ENCODE measurements at regions not wholly inside any gene's neighbourhood (a gene's known extent, or its start where the extent isn't known, plus 50 kb on each side); places are given as distances from the start of the nearest gene placed in this dataset.
"Not testable (repeated sequence)": the region's sequence is repeated elsewhere in the genome, so short reads cannot be mapped to it uniquely, and the experiment has no call there.

DNA sequence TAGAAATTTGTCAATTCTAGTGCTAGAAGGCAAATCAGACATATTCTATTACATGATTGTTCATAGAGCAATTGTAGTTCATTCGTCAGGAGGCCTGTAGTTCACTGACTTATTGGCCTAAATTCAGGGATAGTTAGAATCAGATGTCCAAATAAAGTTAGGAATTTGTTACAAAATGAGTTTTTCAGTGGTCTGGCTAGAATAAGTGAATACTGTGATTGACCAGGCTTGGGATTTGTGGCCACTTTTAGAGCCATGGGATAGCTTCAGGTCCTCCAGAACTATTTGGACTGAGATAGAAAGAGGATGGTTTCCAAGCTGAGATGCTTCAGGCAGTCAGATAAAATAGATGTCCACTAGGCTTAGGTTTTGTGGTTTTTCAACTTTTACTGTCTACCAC, 199.1 kb upstream of the MPDZ start:
- no peak for DNase-seq

DNA sequence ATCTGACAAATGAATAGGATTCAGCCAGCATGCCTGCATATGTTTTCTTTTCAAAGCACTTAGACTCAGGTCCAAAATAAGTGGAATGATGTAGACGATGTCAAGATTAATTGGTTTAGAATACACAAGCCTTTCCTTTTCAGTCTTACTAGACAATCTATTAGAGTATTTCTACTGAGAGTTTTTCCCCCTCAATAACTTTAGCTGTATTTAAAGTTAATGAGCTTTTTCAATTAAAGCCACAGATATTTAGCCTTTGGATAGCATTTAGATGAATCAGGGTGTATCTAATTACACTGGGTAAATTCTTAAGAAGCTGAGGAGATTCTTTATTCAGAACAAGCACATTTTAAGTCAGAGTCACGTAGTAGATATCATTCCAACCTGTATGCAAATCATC, 198.7 kb upstream of the MPDZ start:
- no peak for DNase-seq

DNA sequence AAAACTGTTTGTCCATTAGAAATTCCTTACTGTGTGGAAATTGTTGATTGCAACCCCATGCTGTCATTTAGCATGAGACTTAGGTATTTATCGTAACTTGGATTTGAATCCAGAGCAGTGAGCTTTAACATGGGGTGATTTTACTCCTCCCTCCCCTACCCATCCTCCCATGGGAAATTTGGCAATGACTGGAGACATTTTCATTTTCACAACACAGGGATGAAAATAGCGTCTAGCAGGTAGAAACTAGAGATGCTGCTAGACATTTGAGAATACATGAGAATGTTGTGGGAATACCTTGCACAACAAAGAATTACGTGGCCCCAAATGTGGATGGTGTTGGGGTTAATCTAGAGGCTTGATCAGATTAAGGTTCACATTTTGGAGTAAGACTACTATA, 191.3 kb upstream of the MPDZ start:
- DNase-seq: no peak

DNA sequence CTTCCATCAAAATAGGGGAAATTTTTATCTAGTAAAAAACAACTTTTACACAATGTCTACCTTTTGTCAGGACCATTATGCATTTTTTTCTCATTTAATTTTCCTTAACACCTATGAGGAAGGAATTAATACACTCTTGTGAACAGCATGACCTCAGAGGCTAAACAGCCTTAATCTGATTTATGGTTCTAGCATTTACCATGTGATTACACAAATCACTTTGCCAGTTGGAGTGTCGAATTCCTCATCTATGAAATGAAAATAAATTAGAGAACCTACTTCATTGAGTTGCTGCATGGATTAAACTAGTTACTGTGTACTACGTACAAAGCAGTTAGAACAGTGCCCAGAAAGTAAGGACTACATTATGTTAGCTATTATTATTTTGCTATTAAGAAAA, 187.7 kb upstream of the MPDZ start:
- DNase-seq: no peak

DNA sequence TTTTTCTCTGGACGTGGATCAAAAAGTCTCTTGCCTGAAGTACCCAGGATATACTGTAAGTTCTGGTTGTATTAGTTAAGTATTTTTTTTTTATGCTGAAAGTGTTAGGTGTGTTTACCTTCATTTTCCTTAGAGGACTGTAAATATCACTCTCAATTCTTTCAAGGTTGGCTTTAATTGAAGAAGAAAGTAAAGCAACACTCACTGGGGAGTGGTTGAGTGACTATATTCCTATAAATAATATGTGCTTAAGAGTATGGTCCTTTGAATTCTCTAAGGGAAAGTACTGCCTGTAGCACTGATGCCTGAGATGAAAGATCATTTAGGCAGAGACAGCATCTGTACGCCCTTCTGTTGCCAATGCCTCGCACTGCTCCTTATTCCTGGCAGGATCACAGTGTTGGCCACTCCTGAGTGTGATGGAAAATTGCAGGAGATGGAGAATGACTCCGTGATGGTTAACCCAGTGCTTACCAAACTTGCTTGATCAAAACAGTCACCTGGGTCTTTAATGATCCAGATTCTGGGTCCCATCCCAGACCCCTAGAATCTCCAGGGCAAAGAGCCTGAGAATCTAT, 182.0 kb upstream of the MPDZ start:
- no peak for DNase-seq

DNA sequence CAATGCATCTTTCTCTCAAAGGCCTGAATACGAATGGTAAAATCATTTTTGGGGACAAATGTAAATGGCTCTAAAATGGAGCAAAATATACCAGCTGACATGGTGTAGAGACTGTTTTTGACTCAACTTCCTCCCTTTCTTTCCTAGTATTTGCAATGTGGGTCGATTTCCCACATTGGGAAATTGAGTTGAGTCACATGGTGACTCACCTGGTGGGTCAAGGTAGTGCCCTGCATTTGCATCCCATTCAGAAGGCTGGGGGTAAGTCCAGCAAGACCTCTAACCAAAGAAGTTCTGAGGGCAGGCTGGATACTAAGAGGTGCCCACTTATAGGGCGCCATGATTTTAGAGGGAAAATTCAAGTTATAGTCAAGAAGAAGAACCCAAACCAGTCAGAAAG, 179.6 kb upstream of the MPDZ start:
- no peak for DNase-seq

DNA sequence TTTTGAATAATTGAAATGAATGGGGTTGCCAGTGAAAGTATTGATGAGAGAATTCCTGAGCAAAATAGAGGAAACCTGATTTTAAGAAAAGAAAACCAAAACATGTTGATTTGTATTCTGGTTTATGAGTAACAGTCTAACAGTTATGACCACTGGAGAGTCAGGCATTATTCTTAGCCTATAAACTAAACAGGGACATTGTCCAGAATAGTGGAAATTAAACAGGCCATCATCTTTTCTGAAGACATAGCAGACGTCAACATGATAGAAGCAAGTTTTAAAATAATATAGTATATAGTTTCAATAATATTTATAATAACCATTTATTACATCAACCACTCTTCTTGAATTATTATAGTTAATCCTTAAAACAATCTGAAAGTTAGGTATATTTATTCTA, 178.3 kb upstream of the MPDZ start:
- DNase-seq: no peak

DNA sequence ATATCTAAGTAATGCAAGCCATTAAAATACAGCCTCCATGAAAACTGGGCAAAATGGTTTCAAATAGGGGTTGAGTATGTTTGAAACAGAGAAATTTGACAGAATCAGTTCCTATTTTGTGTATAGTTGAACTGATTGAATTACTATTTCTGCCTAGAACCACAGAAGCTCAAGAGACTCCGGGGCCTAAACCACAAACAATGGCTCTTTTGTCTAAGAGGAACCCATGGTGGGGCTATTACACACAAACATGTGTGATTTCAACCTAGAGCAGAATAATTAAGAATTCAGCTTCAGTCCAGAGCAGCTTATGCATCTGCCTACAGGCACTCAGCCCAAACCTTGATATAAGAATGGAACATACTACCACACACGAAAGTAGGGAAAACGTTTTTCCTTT, 171.2 kb upstream of the MPDZ start:
- DNase-seq: no peak

DNA sequence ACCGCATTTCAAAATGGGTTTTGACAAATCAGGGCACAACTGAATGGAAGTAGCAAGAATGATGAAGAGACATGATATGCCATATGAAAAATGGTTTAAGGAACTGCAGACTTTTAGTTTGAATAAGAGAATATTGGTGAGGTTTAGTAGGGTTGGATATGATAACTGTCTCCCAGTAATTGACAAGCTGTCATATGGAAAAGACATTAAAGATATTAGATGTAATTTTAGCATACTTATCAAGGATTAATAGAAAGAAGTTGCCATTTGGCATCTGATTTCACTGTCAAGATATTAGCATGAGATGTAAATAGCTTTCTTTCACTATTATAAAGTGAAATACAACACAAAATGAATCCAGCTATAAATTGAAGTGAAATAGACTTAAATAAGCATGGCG, 169.0 kb upstream of the MPDZ start:
- DNase-seq: no peak

DNA sequence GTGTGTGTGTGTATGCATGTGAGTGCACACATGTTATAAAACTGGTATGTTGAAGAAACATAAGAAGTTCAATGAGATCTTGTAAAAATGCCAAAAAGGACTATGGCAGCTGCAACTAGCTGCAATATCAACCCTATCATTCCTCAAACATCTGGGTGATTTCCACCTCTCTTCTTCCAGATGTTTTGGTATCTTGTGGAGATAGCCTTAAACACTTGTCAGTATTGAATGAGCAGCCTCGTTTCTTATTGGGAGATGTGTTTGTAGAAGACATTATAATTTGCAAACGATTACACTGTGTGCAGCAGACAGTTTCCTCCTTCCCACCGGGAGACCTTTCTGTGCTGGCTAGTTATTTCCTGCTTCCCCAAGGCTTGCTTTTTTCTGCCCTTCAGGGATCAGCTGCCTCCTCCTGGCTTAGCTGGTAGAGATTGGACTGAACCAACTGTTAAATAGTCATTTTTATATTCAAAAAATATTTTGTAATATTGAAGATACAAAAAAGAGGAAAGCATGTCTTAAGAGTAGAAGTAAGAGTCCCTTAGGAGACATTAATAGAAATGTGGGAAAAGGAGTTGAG, 168.4 kb upstream of the MPDZ start:
- DNase-seq: no peak

DNA sequence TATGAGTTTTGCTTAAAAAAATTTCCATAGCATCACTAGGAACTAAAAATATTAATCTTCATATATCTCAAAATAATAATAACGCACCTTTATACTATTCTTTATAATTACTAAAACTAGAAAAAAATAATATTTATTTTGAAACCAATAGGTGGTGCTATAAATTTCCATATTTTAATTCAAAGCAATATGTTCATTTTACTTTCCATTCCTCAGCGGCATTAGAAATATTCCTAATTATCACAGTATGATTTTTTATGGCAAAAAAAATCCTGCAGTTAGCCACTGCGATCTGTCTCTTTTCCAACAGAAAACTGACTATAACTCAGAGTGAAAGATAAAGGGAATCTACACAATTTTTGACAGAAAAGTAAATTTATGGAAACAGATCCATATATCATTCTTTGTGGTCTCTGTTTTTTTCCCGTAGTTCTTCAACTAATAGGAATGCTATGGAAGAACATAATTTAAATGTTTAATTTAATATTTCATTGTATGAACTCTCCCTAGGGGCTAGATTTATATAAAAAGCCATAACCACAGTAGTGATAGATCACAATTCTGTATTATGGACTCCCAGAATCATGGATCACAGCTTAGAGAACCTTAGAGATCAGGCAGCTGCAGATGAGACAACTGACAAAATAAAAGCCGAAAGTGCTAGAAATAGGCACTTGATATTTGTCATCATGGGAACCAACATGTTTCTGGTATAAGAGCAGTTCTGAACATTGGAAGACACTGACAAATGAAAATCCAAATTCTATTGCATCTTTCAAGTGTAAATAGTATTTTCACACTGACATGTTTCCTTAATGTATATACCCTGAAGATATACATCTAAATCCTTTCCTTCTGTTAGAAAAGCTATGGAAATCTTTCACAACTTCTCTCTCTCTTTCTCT, 167.7 kb upstream of the MPDZ start:
- no peak for DNase-seq

DNA sequence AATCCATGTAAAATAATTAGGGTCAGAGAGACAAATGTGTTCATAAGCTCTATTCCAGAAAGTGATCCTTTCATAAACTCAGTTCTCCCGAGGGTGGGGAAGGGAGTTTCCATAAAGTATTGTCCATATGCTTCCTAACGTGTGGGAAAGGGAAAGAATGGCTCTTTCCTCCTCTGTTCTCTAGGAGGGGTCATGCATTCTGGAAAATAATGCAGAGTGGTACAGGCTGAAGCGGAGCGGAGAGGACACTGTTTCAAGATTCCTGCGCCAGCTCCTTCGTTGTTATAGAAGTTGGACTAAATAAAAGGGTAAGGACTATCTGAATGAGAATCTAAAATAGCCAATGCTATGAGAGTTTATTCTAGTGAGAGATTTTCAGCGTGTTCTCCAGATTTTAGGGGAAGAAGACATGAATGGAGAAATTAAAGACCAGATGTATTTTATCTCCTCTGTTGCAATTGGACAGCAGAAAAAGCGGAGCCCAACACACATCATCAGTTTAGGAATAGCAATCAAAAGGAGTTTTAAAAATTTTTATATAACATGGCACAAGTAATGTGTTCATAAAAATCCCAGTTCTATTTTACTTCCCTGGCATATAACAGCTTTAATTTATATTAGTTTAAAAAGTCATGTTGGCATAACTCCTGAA, 166.9 kb upstream of the MPDZ start:
- DNase-seq: no peak

DNA sequence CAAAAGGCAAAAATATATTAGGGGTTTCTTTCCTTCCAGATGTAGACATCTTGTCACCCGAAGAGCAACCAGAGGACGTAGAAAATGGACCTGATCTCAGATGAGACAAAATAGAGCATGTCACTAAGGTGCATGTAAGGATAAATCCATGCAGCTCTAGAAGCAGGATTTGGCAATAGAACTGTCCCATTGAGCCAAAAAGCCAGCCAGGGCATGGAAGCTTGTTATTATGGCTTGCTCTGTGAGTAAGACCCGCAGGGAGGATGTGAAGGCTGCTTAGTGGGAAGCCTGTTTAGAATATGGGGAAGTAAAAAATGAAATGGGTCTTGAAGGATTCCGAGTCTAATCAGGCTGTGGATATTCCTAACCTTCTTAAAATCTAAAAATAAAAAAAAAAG, 165.6 kb upstream of the MPDZ start:
- no peak for DNase-seq

DNA sequence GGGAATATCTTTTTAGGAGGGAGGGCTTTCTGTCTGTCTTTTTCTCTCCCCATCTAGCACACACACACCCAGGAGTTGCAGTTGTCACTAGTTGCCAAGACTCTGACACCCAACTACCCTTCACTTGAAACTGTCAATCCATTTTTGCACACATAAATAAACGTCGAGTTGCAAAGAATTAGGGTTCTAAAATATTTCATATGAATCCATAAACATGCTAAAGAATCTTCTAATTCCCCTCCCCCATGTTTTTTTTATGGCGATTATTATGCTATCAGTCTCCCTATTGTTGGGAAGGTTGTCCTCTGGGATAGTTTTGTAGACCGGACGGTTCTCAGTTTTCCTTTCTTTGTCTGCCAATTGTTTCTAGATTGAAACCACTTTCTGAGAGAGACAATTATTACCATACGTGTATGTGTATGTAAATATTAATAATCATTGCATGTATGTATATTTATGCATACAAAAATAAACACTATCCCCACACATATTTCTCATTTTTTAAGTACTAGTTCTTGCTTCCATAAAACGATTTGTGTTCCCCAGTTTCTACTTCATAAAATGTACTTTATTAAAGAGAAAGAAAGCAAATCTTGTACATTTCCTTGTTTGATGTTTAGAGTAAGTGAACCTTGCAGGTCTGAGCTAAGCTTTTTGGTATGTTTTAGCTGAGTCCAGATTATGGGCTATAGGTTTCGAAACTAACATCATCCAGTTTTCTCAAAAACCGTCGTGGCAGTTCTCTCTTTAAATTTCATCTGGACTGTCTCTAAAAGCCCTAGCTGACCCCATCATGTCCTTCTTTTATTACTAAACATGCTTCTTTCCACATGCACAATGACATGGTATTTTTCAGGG, 165.0 kb upstream of the MPDZ start:
- DNase-seq: no peak

DNA sequence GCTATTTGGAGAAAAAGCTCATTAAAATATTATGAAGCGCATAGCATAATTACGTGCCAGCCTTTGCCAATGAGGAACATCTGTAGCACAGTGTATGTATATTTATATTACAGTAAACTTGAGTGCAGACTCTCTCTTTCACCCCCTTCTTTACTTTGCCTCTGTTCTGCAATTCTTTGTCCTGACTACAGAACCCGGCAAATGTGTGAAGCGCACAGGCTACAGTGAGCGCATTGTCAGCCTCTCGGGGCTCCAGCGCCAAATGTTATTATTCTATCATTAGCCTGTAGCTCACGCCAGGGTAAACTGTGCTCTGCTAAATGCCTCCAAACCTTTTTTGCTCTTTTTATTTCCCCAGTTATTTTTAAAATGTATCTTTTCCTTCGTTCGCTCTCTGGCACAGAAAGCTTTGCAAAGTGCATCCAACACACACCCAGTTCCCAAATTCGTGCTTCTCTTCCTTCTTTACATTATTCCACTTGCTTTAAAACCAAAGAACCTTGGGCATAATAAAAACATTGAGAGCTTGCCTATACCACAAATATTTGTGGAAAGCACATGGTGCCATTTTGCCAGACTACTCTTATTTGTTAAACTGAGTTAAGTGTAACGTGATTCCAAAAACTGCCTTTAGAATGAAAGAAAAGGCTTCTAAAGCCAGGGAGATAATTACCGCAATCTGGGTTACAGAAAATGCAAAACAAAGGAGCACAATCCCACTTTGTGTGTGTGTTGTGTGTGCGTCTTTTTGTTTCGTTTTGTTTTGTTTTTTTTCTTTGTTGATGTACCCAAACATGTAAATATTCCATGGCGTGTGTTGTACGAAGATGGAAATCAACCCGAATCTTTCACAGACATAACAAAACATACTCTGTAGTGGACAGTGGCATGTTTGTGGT, 164.1 kb upstream of the MPDZ start:
- no peak for DNase-seq

DNA sequence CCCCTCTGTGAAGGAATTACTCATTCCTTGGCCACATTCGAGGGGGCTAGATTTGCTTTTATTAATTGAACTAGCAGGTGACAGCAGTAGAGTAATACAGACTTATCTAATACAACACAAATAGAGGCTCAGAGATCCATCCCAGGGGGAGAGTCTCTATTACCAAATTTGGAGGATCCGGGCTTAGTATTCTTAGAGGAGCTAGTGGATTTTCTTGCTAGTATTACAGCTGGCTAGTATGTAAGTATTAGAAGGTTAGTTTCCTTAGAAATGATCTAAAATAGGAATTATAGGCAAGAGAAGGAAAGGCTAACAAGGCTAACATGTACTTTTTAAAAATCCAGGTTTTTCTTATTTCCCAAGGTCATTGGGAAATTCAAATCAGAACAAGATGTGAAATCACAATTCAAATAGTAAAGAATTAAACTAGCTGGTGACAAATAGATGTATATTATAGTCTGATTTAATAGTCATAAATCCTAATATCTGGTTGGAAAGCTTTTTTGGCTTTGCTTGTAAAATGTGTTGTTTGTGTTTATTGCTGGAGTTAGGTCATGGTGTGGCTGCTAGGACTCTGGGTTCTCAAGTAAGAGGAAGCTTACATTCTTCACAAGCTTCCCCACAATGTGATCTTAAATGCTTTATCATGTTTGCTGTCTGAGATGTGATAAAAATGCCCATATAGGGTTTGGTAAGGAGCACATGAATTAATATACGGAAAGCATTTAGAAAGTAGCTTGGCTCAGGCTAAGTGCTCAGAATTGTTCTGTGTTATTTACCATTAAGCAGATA, 160.4 kb upstream of the MPDZ start:
- DNase-seq: no peak

DNA sequence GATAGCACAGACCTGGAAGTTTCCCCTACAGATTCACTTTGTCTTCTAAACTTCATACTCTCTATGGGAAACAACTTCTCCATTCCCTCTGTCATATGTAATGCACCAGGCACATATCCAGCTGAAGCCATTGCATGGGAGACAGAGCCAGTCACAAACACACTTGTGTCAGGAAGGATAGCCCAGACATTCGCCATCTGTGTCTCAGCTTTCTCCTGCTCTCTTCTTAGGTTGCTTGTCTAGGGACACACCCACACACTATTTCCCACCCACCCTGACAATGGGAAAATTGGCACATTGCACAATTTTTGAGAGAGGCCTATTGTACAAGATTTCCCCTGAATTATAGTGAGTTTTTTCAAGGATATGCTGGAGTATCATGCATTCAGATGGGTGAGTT, 158.4 kb upstream of the MPDZ start:
- DNase-seq: no peak

DNA sequence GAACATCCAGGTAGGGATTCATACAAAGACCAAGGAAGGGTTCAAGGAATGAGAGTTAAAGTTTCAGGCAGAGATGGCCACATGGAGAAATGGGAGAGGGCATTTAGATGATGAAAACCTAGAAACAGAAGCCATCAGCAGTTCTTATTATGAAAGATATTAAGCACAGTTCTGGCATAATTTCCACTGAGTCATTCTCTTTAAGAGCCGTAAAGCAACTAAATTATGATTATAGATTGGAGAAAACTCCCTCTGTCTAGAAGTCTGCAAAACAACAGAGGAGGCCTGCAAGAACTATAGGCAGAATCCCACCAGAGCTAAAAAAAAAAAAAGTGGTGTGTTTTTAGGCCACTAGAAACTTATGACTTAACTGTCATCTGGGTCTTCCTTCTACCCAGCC, 157.1 kb upstream of the MPDZ start:
- no peak for DNase-seq

DNA sequence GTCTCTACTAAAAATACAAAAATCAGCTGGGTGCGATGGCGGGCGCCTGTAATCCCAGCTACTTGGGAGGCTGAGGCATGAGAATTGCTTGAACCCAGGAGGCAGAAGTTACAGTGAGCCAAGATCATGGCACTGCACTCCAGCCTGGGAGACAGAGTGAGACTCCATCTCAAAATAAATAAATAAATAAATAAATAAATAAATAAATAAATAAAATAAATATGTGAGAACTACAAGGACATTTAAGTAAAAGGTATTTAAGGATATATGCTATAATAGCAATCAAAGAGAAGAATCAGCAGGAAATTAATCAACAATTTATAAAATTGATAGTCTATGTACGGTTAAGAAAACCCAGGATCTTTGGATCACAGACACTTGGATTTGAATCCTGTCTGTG, 154.0 kb upstream of the MPDZ start:
- not testable (repeated sequence) for DNase-seq

DNA sequence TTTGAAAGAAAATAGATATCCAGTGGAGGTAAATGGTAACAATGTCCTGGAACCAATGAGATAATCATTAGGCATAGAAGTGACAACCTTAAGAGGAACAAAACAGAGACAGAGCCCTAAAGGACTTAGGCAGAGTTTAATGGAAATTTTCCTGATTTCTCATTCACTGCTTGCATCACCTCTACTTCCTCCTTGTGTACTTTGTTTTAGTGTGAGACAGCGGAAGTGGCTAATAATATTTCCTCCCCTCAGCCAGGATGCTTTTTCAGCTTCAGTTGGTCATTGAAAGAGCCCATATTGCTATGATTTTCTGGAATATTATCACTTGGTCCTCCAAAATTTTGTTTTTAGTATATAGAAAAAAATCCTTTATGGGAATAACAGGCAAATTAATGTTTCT, 153.4 kb upstream of the MPDZ start:
- peak; percentile 64 for DNase-seq

DNA sequence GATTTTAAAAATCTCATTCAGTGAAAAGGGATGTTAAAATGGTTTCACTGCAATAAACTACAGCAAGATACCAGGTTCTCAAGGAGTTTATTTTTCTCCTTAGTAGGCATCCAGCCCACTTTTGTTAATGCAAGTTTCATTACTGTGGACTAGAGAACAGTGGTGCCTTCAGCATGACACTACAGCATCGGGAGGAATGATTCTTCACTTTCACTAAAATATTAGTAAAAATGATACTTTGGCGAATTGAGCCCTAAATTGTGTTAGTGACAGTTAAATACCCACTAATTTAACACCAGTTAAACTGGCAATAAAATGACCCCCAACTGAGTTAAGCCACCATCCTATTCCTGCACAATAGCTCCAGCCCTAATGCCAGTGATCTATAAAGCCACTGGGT, 152.2 kb upstream of the MPDZ start:
- no peak for DNase-seq

Measured in inflammatory macrophage treated with lipopolysaccharide for 4 hours (primary cell).